NCI-H2029 treated with DMSO at 0.1 percent for 48 hours (cell line): ENCODE measurements at regions not wholly inside any gene's neighbourhood (a gene's known extent, or its start where the extent isn't known, plus 50 kb on each side); places are given as distances from the start of the nearest gene placed in this dataset.
A peak's percentile ranks its signal among the peaks of the same experiment; 100 is the strongest.

Source experiments
- DNase-seq: peaks from one replicate; lab custom pipeline; 2025; lab: John Stamatoyannopoulos, UW

GRCh38 chr16:6066652-6067051, 969.1 kb upstream of the EEF2KMT start:
- peak; percentile 46 for DNase-seq

GRCh38 chr16:6063526-6063925, 965.9 kb upstream of the EEF2KMT start:
- no peak for DNase-seq

- DNase-seq: no peak
These were observed 962.1 kb upstream of the EEF2KMT start for GRCh38 chr16:6059671-6060070.

- no peak for DNase-seq
These were observed 960.2 kb upstream of the EEF2KMT start for GRCh38 chr16:6057821-6058220.

- no peak for DNase-seq
These were observed 950.4 kb upstream of the EEF2KMT start for GRCh38 chr16:6048017-6048416.

GRCh38 chr16:6047325-6047724, 949.7 kb upstream of the EEF2KMT start:
- DNase-seq: no peak

GRCh38 chr16:6038941-6039645, 941.5 kb upstream of the EEF2KMT start:
- no peak for DNase-seq

- DNase-seq: no peak
These were observed 937.6 kb upstream of the EEF2KMT start for GRCh38 chr16:6035161-6035560.

GRCh38 chr16:6034511-6034910, 936.9 kb upstream of the EEF2KMT start:
- no peak for DNase-seq

GRCh38 chr16:6032438-6032837, 934.8 kb upstream of the EEF2KMT start:
- no peak for DNase-seq

- DNase-seq: no peak
These were observed 934.0 kb upstream of the EEF2KMT start for GRCh38 chr16:6031567-6031966.

- no peak for DNase-seq
These were observed 933.5 kb upstream of the EEF2KMT start for GRCh38 chr16:6031102-6031501.

GRCh38 chr16:6027733-6028132, 930.1 kb upstream of the EEF2KMT start:
- DNase-seq: no peak

GRCh38 chr16:6023449-6023848, 925.9 kb upstream of the EEF2KMT start:
- no peak for DNase-seq

GRCh38 chr16:6021276-6021943, 923.8 kb upstream of the EEF2KMT start:
- DNase-seq: no peak

- no peak for DNase-seq
These were observed 922.8 kb upstream of the EEF2KMT start for GRCh38 chr16:6020162-6020985.

GRCh38 chr16:6019490-6019991, 921.9 kb upstream of the EEF2KMT start:
- DNase-seq: no peak

- DNase-seq: peak; percentile 16
These were observed 921.4 kb upstream of the EEF2KMT start for GRCh38 chr16:6018848-6019489.

- peak; percentile 10 for DNase-seq
These were observed 919.1 kb upstream of the EEF2KMT start for GRCh38 chr16:6016530-6017184.

- DNase-seq: no peak
These were observed 915.1 kb upstream of the EEF2KMT start for GRCh38 chr16:6012716-6013115.

GRCh38 chr16:6009151-6009550, 911.6 kb upstream of the EEF2KMT start:
- DNase-seq: no peak

GRCh38 chr16:6008670-6009069, 911.1 kb upstream of the EEF2KMT start:
- DNase-seq: peak; percentile 44
